ENCODE measurements at regions not wholly inside any gene's neighbourhood (a gene's known extent, or its start where the extent isn't known, plus 50 kb on each side); places are given as distances from the start of the nearest gene placed in this dataset.

DNA sequence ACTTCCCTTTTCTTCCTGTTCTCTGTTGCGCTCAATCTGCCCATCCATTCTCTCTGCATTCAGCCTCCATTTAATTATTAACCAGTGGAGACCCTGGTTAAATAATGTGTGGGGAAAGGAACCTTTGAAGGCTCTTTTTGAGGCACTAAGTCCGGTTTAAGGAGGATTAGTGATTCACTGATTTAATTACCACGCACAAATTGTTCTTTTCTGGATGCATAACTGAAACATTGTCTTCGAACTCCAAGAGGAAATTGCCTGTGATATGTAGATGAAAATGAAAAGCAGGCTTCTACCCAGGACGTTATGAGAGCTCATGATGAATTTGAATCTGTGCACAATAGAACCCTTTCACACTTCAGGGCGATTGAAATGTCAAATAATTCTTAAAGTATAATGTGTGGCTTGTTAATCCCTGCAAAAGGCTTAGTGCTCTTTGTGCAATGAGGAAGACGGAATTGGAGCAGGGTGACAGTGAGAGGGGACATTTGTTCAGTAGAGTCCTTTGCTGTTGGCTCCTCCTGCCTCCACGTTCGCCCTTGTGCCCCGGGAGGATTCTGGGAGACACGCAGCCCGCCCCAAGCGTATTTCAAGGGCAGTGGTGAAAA, 51.1 kb upstream of the ZNF236 start:
- Mint-ChIP-seq H3K9me3 (peaks cover 5 to 23% (median 13%) of the 10 kb centered on the region in 8 donors), H3K27me3 (peaks cover 12 to 13% of the 10 kb centered on the region in 2 donors), H3K27ac (no peak overlapping the region), H3K4me3 (no peak overlapping the region), H3K4me1 (peaks cover 0 to 2% (median under 1%) of the 10 kb centered on the region in 4 donors), H3K36me3 (peaks cover 0 to 7% of the 10 kb centered on the region in 2 donors)
- DNase-seq = no peak
- ChIA-PET CTCF (ENCODE audit: partially characterized antibody) (no interaction called here), POLR2A (ENCODE audit: partially characterized antibody) (no interaction called here)
- H3K4me1 ChIP-seq (ENCODE audit: insufficient read depth, low read length) = no peaks in the 10 kb centered on the region
- no peaks in the 10 kb centered on the region for H3K36me3 ChIP-seq (ENCODE audit: insufficient read depth, low read length)
- H3K9me3 ChIP-seq (ENCODE audit: control insufficient read depth in 1 of 2, low read length in 2 of 2) = no peaks in the 10 kb centered on the region
- intact Hi-C loops (cut with micrococcal nuclease) = no loop called here
- H3K27ac ChIP-seq (ENCODE audit: low read depth, low read length) = no peak overlapping the region
- no peaks in the 10 kb centered on the region for H3K27me3 ChIP-seq (ENCODE audit: insufficient read depth, low read length)
- no peak overlapping the region for H3K4me3 ChIP-seq (ENCODE audit: low read length in 2 of 2)

DNA sequence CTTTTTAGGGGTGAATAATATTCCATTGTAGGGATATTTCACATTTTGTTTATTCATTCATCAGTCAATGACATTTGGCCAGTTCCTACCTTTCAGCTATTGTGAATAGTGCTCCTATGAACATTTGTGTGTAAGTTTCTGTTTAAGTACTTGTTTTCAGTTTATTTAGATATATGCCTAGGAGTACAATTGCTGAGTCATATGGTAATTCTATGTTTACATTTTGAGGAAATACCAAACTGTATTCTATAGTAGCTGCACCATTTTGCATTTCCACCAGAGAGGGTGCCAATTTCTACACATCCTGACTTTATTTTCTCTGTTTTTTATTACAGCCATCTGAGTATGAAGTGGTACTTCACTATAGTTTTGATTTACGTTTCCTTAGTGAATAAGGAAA, 54.4 kb upstream of the ZNF236 start:
- Mint-ChIP-seq H3K4me1 (peaks cover 2 to 17% (median 10%) of the 10 kb centered on the region in 4 donors), H3K27ac (no peak overlapping the region), H3K9me3 (peaks cover 5 to 23% (median 13%) of the 10 kb centered on the region in 8 donors), H3K4me3 (no peak overlapping the region), H3K36me3 (peaks cover 0 to 7% of the 10 kb centered on the region in 2 donors), H3K27me3 (peaks cover 8 to 11% of the 10 kb centered on the region in 2 donors)
- ChIA-PET CTCF (ENCODE audit: partially characterized antibody) (no interaction called here), POLR2A (ENCODE audit: partially characterized antibody) (no interaction called here)
- H3K4me3 ChIP-seq (ENCODE audit: low read length in 2 of 2) = no peak overlapping the region
- intact Hi-C loops (cut with micrococcal nuclease) = no loop called here
- no peaks in the 10 kb centered on the region for H3K36me3 ChIP-seq (ENCODE audit: insufficient read depth, low read length)
- no peak overlapping the region for H3K27ac ChIP-seq (ENCODE audit: low read depth, low read length)
- H3K27me3 ChIP-seq (ENCODE audit: insufficient read depth, low read length) = no peaks in the 10 kb centered on the region
- DNase-seq = no peak
- H3K4me1 ChIP-seq (ENCODE audit: insufficient read depth, low read length) = no peaks in the 10 kb centered on the region
- H3K9me3 ChIP-seq (ENCODE audit: control insufficient read depth in 1 of 2, low read length in 2 of 2) = no peaks in the 10 kb centered on the region

DNA sequence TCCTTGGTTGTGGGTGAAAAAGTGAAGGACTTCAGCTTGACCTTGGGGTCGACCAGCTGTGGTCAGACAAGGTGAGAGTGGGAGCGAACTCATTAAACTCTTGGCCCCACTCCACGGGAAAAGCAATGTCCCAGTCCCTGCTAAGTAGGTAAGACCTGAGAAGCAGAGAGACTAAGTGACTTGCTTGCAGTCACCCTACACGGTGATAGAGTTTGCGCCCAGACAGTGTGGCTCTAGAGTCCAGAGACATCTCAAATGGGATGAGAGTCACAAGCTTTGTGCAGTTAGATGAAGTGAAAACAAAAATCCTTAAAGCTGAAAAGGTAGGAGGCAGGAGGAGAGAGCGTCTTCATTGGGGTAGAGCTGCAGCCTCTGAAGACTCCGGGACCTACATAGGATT, 55.9 kb upstream of the ZNF236 start:
- H3K4me3 Mint-ChIP-seq = no peak overlapping the region
- CTCF ChIA-PET (ENCODE audit: partially characterized antibody) = interaction anchor here (1.2 kb wide), 1 partner anchor 217 kb away, joined by 3 read pairs; no protein-coding TSS in a partner anchor

DNA sequence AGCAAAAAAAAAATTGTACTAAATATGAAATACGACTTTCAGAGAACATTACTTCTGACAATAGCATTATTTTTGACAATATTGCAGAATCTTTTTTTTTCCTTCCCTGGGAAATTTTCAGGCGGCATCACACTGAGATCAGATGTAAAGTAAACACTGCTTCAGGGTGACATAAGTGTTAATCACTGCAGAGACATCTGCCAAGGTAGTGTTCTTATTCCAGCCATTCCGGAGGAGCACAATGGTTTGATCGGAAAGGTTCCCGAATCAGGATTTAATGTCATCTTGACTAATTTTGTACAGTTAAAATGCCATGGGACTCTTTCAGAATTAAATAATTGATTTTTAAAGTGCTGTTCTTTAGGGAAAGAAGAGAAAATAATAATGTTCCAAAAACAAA, 56.7 kb upstream of the ZNF236 start:
- ChIA-PET POLR2A (ENCODE audit: partially characterized antibody) (no interaction called here), CTCF (ENCODE audit: partially characterized antibody) (no interaction called here)
- Histone ChIP-seq H3K4me3 (ENCODE audit: low read length in 2 of 2) (no peak overlapping the region), H3K27me3 (ENCODE audit: insufficient read depth, low read length) (no peaks in the 10 kb centered on the region), H3K36me3 (ENCODE audit: insufficient read depth, low read length) (no peaks in the 10 kb centered on the region), H3K27ac (ENCODE audit: low read depth, low read length) (no peak overlapping the region), H3K9me3 (ENCODE audit: control insufficient read depth in 1 of 2, low read length in 2 of 2) (no peaks in the 10 kb centered on the region), H3K4me1 (ENCODE audit: insufficient read depth, low read length) (peaks cover 11% of the 10 kb centered on the region)
- peaks cover 18 to 37% (median 28%) of the 10 kb centered on the region in 4 donors for H3K4me1 Mint-ChIP-seq
- peaks cover 8 to 38% (median 19%) of the 10 kb centered on the region in 8 donors for H3K9me3 Mint-ChIP-seq
- DNase-seq = no peak
- H3K27ac Mint-ChIP-seq = no peak overlapping the region
- intact Hi-C loops (cut with micrococcal nuclease) = no loop called here
- no peak overlapping the region for H3K4me3 Mint-ChIP-seq
- peaks cover 0 to 7% of the 10 kb centered on the region in 2 donors for H3K36me3 Mint-ChIP-seq
- H3K27me3 Mint-ChIP-seq = peaks cover 1 to 9% of the 10 kb centered on the region in 2 donors

More for the DNA sequence above, 55.9 kb upstream of the ZNF236 start:
- POLR2A ChIA-PET (ENCODE audit: partially characterized antibody) = no interaction called here
- Mint-ChIP-seq H3K27ac (no peak overlapping the region), H3K4me1 (peaks cover 15 to 31% (median 24%) of the 10 kb centered on the region in 4 donors), H3K27me3 (peaks cover 1 to 11% of the 10 kb centered on the region in 2 donors), H3K9me3 (peaks cover 8 to 33% (median 19%) of the 10 kb centered on the region in 8 donors), H3K36me3 (peaks cover 0 to 7% of the 10 kb centered on the region in 2 donors)
- H3K4me3 ChIP-seq (ENCODE audit: low read length in 2 of 2) = no peak overlapping the region
- peaks cover 10% of the 10 kb centered on the region for H3K4me1 ChIP-seq (ENCODE audit: insufficient read depth, low read length)
- no peak for DNase-seq
- intact Hi-C loops (cut with micrococcal nuclease) = no loop called here
- no peaks in the 10 kb centered on the region for H3K36me3 ChIP-seq (ENCODE audit: insufficient read depth, low read length)
- no peaks in the 10 kb centered on the region for H3K27me3 ChIP-seq (ENCODE audit: insufficient read depth, low read length)
- no peak overlapping the region for H3K27ac ChIP-seq (ENCODE audit: low read depth, low read length)
- H3K9me3 ChIP-seq (ENCODE audit: control insufficient read depth in 1 of 2, low read length in 2 of 2) = no peaks in the 10 kb centered on the region

DNA sequence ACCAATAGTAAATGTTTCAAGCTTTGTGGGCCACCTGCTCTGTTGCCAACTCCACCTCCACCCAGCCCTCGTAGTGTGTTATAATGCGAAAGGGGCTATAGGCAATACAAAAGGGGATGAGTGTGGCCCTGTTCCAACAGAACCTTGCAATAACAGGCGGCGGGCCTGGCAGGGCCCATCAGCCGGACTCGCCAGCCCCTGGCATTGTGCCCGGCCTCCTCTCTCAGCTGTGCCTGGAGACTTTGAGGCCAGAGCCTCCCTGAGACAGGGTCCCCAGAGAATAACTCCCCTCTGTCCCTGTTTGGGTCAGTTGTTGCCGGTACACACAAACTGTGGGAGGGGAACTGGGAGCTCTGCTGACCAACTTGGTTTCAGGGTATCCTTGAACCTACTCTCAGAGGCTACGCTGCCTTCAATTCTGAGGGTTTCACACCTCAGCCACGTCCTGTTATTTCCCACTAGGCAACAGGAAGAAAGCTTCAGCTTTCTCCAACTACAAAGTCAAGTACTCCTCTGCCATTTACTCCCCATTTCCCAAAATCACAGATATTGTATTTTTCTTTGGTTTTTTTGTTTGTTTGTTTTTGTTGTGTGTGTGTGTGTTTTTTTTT, 58.0 kb upstream of the ZNF236 start:
- ChIA-PET CTCF (ENCODE audit: partially characterized antibody) (interaction anchor here (1.0 kb wide), 1 partner anchor 12 kb away, joined by 3 read pairs; no protein-coding TSS in a partner anchor), POLR2A (ENCODE audit: partially characterized antibody) (no interaction called here)
- no peak overlapping the region for H3K4me3 ChIP-seq (ENCODE audit: low read length in 2 of 2)
- H3K36me3 Mint-ChIP-seq = peaks cover 0 to 6% of the 10 kb centered on the region in 2 donors
- H3K4me1 Mint-ChIP-seq = peaks cover 18 to 37% (median 28%) of the 10 kb centered on the region in 4 donors
- no peak overlapping the region for H3K27ac ChIP-seq (ENCODE audit: low read depth, low read length)
- peaks cover 1 to 9% of the 10 kb centered on the region in 2 donors for H3K27me3 Mint-ChIP-seq
- intact Hi-C loops (cut with micrococcal nuclease) = no loop called here
- peaks cover 11% of the 10 kb centered on the region for H3K4me1 ChIP-seq (ENCODE audit: insufficient read depth, low read length)
- no peaks in the 10 kb centered on the region for H3K9me3 ChIP-seq (ENCODE audit: control insufficient read depth in 1 of 2, low read length in 2 of 2)
- no peaks in the 10 kb centered on the region for H3K36me3 ChIP-seq (ENCODE audit: insufficient read depth, low read length)
- no peak for DNase-seq
- no peak overlapping the region for H3K27ac Mint-ChIP-seq
- peaks cover 8 to 36% (median 19%) of the 10 kb centered on the region in 8 donors for H3K9me3 Mint-ChIP-seq
- no peak overlapping the region for H3K4me3 Mint-ChIP-seq
- H3K27me3 ChIP-seq (ENCODE audit: insufficient read depth, low read length) = no peaks in the 10 kb centered on the region

DNA sequence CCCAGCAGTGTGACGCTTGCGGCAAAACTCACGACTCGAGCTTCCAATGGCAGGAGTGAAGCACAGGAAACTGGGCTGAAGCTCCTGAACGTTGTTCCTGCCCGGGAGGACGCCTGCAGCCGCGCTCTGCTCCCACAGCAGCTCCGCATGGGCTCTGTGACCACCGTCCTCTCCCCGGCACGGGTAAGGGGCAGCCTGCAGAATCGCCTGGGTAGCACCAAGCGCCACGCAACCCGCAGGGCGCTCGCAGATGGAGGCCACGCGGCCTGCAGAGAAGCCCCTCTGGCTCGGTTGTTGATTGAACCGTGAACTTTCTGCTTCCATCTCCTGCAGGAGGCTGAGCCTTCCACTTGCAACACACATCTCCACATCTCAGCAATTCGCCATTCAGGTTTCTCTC, 63.3 kb upstream of the ZNF236 start:
- H3K27ac Mint-ChIP-seq = no peak overlapping the region
- no peak overlapping the region for H3K4me3 Mint-ChIP-seq
- H3K27me3 Mint-ChIP-seq = peaks cover 0 to 4% of the 10 kb centered on the region in 2 donors
- Histone ChIP-seq H3K4me1 (ENCODE audit: insufficient read depth, low read length) (peaks cover 11% of the 10 kb centered on the region), H3K27me3 (ENCODE audit: insufficient read depth, low read length) (no peaks in the 10 kb centered on the region), H3K4me3 (ENCODE audit: low read length in 2 of 2) (no peak overlapping the region), H3K9me3 (ENCODE audit: control insufficient read depth in 1 of 2, low read length in 2 of 2) (no peaks in the 10 kb centered on the region), H3K27ac (ENCODE audit: low read depth, low read length) (no peak overlapping the region), H3K36me3 (ENCODE audit: insufficient read depth, low read length) (no peaks in the 10 kb centered on the region)
- no peaks in the 10 kb centered on the region for H3K36me3 Mint-ChIP-seq
- H3K9me3 Mint-ChIP-seq = peaks cover 3 to 15% (median 10%) of the 10 kb centered on the region in 8 donors
- DNase-seq = no peak
- CTCF ChIA-PET (ENCODE audit: partially characterized antibody) = no interaction called here
- intact Hi-C loops (cut with micrococcal nuclease) = no loop called here
- POLR2A ChIA-PET (ENCODE audit: partially characterized antibody) = no interaction called here
- H3K4me1 Mint-ChIP-seq = peaks cover 16 to 24% (median 20%) of the 10 kb centered on the region in 4 donors

DNA sequence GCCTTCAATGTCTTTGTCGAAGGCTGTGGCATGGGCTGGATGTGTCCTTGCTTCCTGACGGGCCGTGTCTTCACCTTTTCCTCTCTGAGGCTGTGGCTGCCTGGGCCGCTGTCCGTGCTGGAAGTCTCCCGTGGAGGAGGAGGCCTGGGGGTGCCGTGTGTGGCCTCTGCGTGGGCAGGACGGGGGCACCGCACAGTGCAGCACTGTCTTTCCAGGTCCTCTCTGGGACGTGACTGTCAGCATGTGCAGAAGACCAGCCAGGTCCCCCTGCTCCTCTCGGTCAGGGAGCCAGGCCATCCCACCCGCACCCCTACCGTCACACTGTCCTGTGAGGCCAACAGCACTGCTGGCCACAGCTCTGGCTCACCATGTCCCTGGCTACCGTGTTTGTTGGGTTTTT, 64.4 kb upstream of the ZNF236 start:
- ChIA-PET CTCF (ENCODE audit: partially characterized antibody) (no interaction called here), POLR2A (ENCODE audit: partially characterized antibody) (no interaction called here)
- Histone ChIP-seq H3K27me3 (ENCODE audit: insufficient read depth, low read length) (no peaks in the 10 kb centered on the region), H3K36me3 (ENCODE audit: insufficient read depth, low read length) (no peaks in the 10 kb centered on the region), H3K4me1 (ENCODE audit: insufficient read depth, low read length) (peaks cover 11% of the 10 kb centered on the region), H3K4me3 (ENCODE audit: low read length in 2 of 2) (no peak overlapping the region), H3K27ac (ENCODE audit: low read depth, low read length) (no peak overlapping the region), H3K9me3 (ENCODE audit: control insufficient read depth in 1 of 2, low read length in 2 of 2) (no peaks in the 10 kb centered on the region)
- H3K9me3 Mint-ChIP-seq = peaks cover 3 to 17% (median 11%) of the 10 kb centered on the region in 8 donors
- no peak for DNase-seq
- no peak overlapping the region for H3K27ac Mint-ChIP-seq
- intact Hi-C loops (cut with micrococcal nuclease) = no loop called here
- H3K36me3 Mint-ChIP-seq = no peaks in the 10 kb centered on the region
- H3K27me3 Mint-ChIP-seq = peaks cover 0 to 5% of the 10 kb centered on the region in 2 donors
- no peak overlapping the region for H3K4me3 Mint-ChIP-seq
- H3K4me1 Mint-ChIP-seq = peaks cover 16 to 20% (median 18%) of the 10 kb centered on the region in 4 donors
